HG02571 (cell line): ENCODE measurements at regions not wholly inside any gene's neighbourhood (a gene's known extent, or its start where the extent isn't known, plus 50 kb on each side); places are given as distances from the start of the nearest gene placed in this dataset.

ENCODE experiments used
- ATAC-seq: cut with Tn5 transposase; IDR thresholded peaks from one replicate; pipeline ENCODE4 v1.9.1; 2021; ENCODE audit warnings: mild to moderate bottlenecking, moderate library complexity; ENCODE audit not compliant: unreplicated experiment

DNA sequence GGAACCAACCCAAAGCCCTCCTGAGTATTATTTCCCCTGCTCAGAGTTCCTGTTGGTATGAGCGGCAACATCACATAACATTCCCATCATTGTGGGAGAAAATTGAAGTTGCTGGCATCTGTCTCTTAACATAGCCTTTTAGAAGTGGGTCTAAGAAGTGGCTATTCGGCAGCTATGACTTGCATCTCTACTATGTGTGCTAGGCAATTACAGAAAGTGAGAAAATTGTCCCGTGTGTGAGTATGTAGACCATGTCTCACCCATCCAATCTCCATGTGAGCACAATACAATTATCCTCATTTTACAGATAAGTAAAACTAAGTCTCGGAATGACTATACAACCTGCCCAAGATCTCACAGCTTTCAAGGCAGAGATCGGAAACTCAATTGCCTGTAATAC is 239.4 kb upstream of the ZNF462 start:
- no peak for ATAC-seq

DNA sequence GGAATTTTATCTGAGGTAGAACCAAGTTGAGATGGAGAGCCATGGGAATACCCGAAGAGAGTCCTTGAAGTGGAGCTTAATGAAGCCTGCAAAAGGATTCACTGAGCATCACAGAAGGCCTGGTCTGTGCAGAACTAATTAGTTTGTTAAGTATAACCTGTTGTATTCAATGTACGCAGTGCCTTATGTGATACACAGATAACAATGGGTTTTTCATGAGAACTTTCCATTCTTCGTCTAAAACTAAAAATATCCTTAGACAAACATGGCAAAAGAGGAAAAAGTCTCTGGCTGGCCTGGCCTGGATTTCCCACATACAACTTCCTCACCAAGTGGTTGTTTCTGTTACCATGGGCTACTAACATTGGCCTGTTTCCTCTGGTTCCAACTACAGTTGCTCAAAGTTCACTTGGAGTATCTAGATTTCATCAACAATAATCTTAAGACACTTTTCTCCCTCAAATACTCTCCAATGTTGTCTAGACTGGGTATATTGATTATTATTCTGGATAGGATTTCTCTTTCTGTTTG is 237.6 kb upstream of the ZNF462 start:
- ATAC-seq = no peak

DNA sequence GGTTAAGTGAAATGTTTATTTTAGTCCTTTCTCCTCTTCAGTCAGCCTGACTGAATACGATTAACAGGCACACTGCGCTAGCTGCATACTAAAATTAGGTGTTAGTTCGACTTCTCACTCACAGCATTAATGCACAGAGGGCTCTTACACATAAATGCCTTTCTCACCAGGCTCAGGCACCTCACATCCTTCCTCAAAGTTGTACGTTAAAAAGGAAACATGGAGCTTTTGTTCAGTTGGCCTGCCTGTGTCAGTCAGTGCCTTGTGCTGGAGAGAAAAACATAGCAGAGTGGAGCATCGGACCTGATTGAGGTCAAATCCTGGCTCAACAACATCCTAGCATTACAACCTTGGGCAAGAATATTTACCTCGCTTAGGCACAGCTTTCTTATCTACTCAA is 236.0 kb upstream of the ZNF462 start:
- ATAC-seq = no peak

DNA sequence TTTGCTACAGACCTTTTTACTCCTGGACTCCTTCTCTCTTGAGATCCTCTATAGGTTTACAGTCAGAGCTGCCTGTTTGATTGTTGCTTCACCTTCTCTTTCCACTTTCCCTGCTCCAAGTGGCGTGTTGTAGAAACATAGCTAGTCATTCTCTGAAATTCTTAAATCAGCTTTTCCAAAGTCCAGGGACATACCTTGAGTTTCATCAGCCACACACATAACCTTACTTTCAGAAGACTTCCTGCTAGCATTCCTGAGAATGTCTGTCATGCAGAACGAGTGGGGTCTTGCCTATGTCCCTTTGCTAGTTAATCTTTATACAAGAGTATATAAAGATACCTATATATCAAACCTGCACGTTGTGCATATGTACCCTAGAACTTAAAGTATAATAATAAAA is 230.3 kb upstream of the ZNF462 start:
- ATAC-seq = no peak

DNA sequence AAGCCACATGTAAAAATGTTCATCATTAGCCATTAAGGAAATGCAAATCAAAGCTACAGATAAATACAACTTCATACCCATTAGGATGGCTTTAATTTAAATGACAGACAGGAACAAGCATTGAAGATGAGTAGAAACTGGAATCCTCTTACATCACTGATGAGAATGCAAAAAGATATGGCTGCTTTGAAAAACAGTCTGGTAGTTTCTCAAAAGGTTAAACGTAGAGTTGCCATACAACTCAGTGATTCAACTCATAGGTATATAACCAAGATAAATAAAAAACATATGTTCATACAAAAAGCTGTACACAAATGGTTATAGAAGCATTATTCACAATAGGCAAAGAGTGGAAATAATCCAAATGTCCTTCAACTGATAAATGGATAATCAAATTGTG is 228.8 kb upstream of the ZNF462 start:
- no peak for ATAC-seq

DNA sequence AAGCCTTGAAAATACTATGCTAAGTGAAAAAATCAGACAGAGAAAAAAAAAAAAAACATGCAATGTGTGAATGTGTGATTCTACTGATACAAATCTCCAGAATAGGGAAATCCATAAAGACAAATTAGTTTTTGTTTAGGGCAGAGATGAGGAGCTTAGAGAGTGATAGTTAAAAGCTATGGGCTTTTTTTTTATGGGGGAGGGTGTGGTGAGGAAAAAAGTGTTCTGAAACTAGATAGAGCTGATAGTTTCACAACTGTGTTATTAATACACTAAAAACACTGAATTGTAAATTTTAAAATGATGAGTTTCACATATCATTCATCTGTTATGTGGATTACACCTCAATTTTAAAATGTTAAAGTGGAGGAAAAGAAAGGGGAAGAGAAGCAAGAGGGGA is 228.3 kb upstream of the ZNF462 start:
- no peak for ATAC-seq

DNA sequence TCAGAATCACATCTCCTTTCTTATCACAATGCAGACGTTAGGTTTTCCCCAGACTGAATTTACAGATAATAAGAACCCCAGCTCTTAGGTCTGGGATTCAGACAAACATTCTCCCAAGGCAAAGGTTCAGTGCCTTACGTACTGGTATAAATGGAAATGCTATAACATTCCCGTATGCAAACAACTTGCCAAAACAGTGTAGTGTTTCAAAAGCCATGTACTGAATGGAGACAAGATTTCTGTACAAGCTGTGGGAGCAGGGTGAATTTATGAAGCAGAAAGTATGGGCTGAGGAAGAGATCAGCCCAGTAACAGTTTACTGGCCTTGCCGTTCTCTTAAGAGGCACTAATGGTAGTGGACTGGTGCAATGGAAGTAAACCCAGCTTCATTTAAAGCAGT is 225.5 kb upstream of the ZNF462 start:
- no peak for ATAC-seq

DNA sequence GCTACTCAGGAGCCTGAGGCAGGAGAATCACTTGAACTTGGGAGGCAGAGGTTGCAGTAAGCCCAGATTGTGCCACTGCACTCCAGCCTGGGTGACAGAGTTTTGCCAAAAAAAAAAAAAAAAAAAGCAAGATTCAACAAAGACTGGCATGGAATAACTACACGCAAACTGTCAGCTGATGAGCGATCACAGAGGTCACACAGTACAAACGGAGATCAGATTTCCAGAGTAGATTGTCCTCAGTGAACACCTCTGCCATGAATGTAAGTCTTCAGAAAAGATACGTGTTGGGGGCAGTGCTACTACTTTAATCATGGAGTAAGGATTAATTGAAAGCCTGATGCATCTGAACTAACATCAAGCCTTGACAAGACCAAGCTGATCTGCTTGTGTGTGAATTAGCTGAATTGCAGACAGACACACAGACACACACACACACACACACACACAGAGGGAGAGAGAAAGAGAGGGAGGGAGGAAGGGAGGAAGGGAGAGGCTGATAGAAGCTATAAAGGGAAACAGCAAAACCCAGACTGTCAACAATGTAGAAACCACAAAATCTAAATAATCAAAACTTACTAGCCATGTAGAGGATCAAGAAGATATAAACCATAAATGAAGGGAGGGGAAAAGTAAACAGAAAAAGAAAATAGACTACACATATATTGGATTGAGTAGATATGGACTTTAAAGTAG is 222.9 kb upstream of the ZNF462 start:
- no peak for ATAC-seq

DNA sequence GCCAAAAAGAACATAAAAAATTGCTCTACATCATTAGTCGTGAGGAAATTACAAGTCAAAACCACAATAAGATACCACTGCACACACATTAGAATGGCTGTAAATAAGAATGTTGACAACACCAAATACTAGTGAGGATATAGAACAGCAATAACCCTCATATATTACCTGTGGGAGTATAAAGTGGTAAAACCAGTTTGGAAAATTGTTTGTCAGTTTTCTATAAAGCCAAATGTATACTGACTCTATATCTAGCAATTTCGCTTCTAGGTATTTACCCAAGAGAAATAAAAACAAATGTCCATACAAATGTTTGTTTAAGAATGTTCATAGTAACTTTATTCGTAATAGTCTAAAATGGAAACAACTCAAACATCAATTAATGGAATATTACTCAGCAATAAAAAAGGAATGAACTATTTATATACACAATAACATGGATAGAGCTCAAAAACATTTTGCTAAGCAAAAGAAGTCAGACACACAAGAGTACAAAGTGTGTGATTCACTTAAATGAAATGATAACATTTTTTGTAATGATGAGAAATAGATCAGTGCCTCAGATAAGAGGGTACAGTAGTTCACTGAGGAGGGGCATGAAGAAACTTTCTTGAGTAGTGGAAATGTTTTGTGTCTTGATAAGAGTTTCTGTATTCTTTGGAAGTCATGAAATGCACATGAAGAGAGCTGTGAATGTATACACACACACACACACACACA is 219.6 kb upstream of the ZNF462 start:
- no peak for ATAC-seq

DNA sequence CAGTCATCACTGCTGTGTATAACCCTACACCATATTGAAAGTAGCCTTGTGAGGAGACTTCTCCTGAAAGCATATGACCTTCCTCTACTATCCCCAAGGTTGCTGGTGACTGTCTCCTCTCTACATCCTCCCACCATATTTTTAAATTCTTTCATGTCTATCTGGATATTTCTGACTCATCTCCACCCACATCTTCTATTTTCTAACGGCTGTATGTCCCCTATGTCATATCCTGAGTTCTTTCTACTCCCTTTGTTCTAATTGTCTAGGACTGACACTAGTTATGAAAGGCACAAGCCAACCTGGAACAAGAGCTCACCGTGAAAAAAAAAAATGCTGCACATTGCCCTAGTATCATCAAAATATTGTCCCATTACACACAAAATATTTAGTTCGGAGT is 218.3 kb upstream of the ZNF462 start:
- ATAC-seq = no peak

DNA sequence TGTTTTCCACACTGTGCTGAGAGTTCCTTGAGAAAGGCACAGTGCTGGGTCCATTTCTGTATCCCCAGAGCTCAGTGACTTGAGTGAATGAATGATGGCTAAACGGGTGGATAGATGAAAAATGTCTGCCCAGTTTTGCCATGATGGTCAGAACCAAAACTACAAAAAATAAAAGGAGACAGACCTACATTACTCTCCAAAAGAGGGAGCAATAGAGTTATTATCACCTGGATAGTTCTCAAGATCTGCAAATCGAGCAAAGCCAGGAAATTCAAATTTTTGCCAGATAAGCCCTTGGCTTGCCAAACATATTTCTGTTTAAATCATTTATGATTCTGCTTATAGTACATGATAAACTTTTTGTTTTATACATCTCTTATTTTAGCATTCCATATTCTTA is 214.2 kb upstream of the ZNF462 start:
- no peak for ATAC-seq

DNA sequence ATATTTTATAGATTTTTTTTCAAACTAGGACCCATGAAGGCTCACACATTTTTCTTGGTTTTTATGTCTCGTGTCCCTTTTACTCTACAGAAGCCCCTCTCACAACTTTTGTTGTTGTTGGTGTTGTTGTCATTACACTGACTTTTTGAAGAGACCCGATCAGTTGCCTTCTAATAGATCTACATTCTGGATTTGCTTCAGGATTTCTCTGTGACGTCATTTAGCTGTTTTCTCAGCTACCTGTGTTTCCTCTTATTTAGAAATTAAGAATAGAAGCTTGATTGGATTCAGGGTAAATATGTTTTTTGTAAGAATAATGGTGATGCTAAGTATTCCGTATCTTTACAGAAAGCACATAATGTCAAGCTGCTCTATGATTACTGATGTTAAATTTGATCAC is 213.3 kb upstream of the ZNF462 start:
- ATAC-seq = no peak

DNA sequence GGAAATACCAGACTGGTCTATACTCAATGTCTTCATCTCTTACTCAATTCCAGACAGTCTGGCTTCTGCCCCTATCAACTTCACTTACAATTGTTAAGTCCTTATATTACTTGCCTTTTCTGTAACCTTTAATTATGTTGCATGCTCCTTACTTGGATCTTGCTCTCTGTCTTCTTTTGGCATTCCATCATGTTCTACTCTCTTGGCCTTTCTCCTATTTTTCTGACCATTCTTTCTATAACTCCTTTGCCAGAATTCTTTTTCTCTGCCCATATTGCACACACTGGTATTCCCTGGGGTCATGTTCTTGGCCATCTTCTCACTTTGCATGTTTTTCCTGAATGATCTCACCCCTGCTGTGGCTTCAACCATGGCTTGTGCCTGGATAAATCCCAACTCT is 209.8 kb upstream of the ZNF462 start:
- ATAC-seq = no peak

DNA sequence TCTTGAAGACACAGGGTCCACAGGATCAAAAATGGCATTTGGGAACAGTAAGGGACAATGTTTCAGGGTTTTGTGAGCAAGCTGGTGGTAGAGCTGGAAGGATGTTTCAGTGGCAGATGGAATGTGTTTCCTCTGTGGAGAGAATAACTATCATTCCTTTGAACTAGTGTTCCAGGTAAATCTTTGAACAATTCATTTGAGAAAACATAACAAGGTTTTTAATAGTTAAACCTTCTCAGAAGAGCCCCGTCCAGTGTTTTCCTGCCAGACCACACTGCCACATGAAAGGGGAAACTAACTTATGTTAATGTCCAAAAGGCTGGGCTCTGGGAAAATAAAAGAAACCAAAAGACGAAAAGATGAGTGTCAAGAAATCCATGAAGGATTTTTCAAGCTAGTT is 207.0 kb upstream of the ZNF462 start:
- no peak for ATAC-seq

DNA sequence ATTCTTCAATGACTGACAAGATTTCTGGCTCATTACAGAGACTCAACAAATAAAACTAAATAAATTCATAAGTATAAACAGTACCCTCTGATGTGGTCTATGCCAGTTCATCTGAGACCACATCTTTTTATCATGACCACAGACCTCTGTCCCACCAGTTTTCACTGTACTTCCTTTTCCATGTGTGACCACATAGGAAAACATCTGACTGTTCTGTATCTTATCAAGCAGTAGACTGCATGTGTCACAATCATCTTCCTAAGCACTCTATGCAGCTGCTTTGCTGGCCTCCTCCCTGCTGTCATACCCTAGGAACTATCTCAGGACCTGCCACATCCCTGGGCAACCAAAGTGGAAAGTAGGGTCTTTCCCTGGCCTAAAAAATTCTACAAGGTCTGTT is 205.0 kb upstream of the ZNF462 start:
- no peak for ATAC-seq

DNA sequence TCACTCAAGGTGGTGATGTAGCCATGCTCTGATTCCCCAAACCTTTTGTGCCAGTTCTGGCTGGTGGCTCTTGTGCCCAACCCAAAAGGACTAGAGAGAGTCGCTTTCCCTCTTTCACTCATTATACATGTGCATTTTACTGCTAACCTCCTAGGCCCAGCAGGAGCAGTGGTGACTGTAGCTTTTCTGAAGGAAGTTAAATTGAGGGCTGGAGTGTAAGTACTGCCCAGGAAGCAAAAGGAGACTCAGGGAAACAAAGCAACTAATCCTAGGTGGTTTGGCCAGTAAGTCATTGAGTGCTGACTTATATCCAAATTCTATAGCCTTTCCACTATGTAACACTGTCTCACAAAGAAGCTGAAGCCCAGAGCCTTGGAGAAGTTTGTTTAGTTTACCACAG is 194.4 kb upstream of the ZNF462 start:
- no peak for ATAC-seq

DNA sequence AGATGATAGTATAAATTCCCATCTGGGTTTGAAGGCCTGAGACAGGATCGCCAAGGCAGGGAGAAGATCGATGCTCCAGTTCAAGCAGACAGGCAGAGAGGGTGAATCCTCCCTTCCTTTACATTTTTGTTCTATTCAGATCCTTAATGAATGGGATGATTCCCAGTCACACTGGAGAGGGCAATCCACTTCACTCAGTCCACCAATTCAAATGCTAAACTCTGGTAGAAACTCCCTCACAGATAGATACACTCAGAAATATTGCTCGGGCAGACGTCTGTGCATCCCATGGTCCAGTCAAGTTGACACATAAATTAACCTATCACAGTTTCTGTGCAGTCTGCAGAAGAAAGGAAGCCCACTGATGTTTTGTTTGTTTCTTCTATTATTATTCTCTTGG is 193.1 kb upstream of the ZNF462 start:
- no peak for ATAC-seq

DNA sequence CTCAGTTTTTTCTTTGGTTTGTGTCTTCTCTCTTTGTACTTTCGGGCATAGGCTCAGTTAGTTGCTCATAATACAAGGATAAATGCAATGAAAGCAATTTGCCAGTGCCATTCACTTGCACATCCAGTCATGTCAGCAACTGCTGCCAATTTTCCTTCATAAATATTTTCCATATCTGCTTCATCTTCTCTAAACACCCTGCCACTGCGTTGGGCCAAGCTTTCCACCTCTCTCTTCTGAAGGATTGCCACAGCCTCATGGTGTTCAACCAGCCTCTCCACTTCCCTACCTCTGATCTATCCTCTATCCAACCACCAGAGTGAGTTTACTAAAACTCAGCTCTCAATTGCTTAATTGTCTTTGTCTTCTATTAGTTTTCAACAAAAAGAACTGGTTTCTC is 192.5 kb upstream of the ZNF462 start:
- ATAC-seq = no peak

DNA sequence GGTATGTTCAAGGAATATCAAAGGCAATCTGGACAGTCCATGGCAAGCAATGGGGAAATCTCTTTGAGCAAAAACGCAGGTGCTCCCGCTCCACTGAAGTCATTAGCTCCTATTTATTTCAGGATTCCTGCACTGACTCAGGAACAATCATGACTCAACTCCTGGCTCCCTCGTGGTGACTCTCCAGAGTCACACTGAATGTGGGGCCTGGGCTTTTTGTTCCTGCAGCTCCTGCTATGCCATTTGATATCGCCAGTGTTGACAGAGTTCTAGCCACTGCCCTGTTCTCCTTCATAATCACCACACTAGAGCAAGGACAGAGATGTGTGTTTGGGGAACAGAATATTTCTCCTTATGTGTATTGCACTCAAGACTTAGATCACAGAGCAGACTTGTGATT is 187.2 kb upstream of the ZNF462 start:
- ATAC-seq = no peak

DNA sequence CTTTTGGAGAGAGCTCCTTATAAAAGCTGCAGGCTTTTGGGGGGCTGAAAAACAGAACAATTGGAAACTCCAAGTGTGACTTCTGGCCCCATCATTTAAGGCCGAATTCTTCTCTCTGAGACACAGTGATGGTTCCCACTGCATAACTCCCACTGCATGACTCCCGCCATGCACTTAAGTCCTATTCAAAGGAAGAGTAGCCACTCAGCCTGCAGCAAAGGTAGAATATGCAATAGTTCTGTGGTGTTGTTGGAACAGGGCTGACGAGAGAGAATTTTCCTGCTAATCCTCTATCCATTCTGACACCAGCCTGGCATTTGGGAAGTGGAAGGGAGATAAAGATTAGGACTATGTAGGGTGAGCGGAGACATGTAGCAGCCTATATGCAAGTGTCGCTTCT is 185.6 kb upstream of the ZNF462 start:
- no peak for ATAC-seq

DNA sequence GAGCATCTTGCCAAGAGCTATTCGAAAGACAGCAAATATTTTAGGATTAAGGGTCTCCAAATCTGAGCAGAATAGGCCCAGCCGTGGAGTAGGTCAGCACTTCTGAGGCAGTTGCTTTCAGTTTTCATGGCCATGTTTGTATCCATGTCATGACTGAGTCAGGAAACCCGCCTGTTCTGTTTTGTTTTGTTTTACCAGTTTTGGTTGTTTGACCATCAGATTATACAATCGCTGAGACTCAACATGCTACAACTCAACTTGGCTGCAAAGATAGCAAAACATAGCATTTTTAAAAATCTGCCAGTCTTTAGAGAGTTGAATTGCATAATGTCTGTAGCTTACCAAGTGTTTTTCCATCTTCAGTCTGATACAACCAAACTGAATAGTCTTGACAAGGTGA is 185.1 kb upstream of the ZNF462 start:
- no peak for ATAC-seq

DNA sequence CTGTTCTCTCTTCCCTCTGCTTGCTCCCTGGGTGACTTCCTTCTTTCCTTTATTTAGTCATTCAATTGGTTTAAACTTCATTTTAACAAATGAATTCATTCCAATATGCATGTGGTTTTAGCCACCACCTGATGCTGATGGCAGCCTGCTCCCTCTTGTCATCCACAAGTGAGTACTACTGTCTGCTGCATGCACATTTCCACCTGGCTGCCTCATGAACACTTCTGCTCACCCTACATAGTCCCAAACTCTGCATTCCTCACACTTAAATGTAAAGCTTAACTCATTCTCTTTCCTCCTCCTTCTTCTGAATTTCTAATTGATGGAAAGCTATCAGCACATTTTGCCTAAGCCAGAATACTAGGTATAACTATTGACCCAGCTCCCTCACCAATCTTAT is 184.7 kb upstream of the ZNF462 start:
- ATAC-seq = no peak

DNA sequence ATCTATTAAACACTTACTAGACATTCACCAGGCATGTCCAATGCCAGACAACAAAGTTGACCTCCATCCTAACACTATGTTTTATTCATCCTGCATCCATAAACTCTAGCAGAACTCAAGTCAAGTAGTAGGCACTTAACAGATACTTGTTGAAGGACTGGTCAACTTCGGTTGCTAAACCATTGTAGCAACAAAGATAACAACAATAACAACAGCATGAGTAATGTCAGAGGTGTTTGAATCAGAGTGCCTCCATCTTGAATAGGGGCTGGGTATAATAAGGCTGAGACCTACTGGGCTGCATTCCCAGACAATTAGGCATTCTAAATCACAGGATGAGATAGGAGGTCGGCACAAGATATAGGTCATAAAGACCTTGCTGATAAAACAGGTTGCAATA is 180.5 kb upstream of the ZNF462 start:
- ATAC-seq = no peak
